ENCODE measurements at regions not wholly inside any gene's neighbourhood (a gene's known extent, or its start where the extent isn't known, plus 50 kb on each side); places are given as distances from the start of the nearest gene placed in this dataset.

- TF ChIP-seq CTCF (IDR thresholded peaks at IDR 0.05) (no peak), POLR2A (IDR thresholded peaks at IDR 0.05) (no peak)
Measured at GRCh38 chr12:131599190-131600159, 111.4 kb upstream of the SFSWAP start.

All from uterus (tissue), 2 donors.